Eye (tissue), 1 donor: ENCODE measurements at regions not wholly inside any gene's neighbourhood (a gene's known extent, or its start where the extent isn't known, plus 50 kb on each side); places are given as distances from the start of the nearest gene placed in this dataset.

Source experiments
- DNase-seq: peaks from one replicate; pipeline ENCODE4 v3.0.0-alpha.2; 2015

- no peak for DNase-seq
These were observed 54.7 kb upstream of the GATA6 start for GRCh38 chr18:22114526-22115321.

GRCh38 chr18:22115573-22115972 lies 53.8 kb upstream of the GATA6 start:
- no peak for DNase-seq
